Choroid plexus epithelial cell (primary cell): ENCODE measurements at regions not wholly inside any gene's neighbourhood (a gene's known extent, or its start where the extent isn't known, plus 50 kb on each side); places are given as distances from the start of the nearest gene placed in this dataset.

Source experiments
- DNase-seq: peaks from one replicate; pipeline ENCODE4 v3.0.0-alpha.2; 2010; ENCODE audit warnings: low read depth
- H3K4me3 ChIP-seq: 2 replicates; pipeline ENCODE4 v1.5.1; 2011; ENCODE audit warnings: low read depth, mild to moderate bottlenecking, control low read depth, low read length, moderate library complexity
- CTCF ChIP-seq: conservative IDR thresholded peaks from 2 replicates; pipeline ENCODE4 v1.5.1; 2011; ENCODE audit warnings: low read depth, mild to moderate bottlenecking, control low read depth, inconsistent platforms, low read length, moderate library complexity

- no peak for TF ChIP-seq CTCF
- no peak for DNase-seq
- no peak overlapping the region for H3K4me3 ChIP-seq
Measured at GRCh38 chr13:74329962-74330361, 195.8 kb upstream of the KLF12 start.

- peak overlapping the region; percentile 26 for H3K4me3 ChIP-seq
- peak; percentile 92 for DNase-seq
- TF ChIP-seq CTCF: no peak
Measured at GRCh38 chr13:74325106-74325505, 190.9 kb upstream of the KLF12 start.

DNA sequence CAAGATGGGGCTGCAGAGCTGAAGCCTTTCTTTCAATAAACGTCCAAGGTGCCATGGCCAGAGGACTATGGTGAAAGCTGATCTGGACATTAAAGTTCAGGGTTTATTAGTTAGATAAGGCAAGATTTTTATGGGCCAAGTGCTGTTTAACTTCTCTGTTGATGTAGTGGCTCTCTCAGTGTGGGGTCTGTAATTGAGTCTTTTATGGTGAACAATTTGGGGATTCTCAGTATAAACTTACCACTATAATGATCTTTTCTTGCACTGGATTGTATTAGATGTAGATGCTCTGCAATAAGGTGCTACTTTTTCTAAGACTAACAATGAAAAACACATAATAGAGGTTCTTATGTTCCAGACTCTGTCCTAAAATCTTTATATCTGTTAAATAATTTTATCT is 190.1 kb upstream of the KLF12 start:
- TF ChIP-seq CTCF: no peak
- no peak for DNase-seq
- H3K4me3 ChIP-seq: no peak overlapping the region

- no peak for TF ChIP-seq CTCF
- no peak for DNase-seq
- H3K4me3 ChIP-seq: no peak overlapping the region
Measured at GRCh38 chr13:74322562-74322961, 188.4 kb upstream of the KLF12 start.

DNA sequence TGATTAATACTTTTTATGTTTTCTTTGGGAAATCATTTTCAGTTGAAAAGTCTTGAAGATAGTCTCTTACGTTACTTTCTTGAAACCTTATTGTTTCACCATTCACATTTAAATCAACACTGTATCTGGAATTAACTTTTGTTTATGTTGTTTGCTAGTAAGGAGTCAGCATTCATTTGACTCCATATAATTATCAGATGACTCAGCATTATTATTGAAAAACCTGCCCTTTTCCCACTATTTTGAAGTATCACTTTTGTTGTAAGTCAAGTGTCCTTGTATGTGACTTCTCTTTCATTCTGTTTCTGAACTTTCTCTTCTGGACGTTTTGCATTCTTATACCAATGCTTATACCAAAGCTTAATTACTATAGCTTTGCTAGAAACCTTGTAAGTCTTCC is 186.1 kb upstream of the KLF12 start:
- H3K4me3 ChIP-seq: no peak overlapping the region
- DNase-seq: no peak
- no peak for TF ChIP-seq CTCF

GRCh38 chr13:74316547-74316946 is 182.3 kb upstream of the KLF12 start:
- no peak for DNase-seq
- no peak for TF ChIP-seq CTCF
- no peak overlapping the region for H3K4me3 ChIP-seq

DNA sequence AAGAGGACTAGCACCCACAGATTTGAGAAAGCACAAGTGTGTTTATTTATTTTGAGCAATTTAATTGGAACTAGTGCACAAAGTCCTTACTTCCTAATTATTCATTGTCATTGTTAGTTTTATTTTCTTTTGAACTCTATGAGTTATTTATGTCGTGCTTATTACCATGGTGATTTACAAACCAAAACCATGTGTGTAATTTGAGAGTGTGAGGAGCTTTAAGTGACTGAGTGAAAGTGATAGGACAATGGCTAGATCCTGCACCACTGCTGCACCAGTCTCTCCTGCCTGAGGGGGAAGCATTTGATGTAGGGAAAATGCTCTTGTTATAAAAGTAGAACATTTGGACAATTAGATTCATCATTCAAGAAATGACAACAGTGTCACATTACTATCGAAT is 172.3 kb upstream of the KLF12 start:
- peak; percentile 47 for DNase-seq

More for the DNA sequence above, 172.3 kb upstream of the KLF12 start:
- peak; percentile 21 for TF ChIP-seq CTCF
- H3K4me3 ChIP-seq: no peak overlapping the region
